ENCODE measurements at regions not wholly inside any gene's neighbourhood (a gene's known extent, or its start where the extent isn't known, plus 50 kb on each side); places are given as distances from the start of the nearest gene placed in this dataset.

- Histone ChIP-seq H3K27ac (ENCODE audit: low read depth in 1 of 2, low read length in 1 of 2) (no peak overlapping the region), H3K36me3 (ENCODE audit: control insufficient read depth in 4 of 4, insufficient read depth in 4 of 4, low read length in 4 of 4) (no peaks in the 10 kb centered on the region), H3K4me3 (no peak overlapping the region), H3K9ac (ENCODE audit: insufficient read depth in 1 of 2, low read length in 2 of 2) (no peak overlapping the region), H3K4me1 (ENCODE audit: control insufficient read depth in 5 of 5, insufficient read depth in 5 of 5, low read length in 5 of 5) (peaks cover 0 to 19% (median 0%) of the 10 kb centered on the region in 5 donors), H3K27me3 (ENCODE audit: control insufficient read depth in 3 of 3, insufficient read depth in 3 of 3, low read length in 2 of 3) (no peaks in the 10 kb centered on the region), H3K9me3 (ENCODE audit: control insufficient read depth in 4 of 4, insufficient read depth in 3 of 4, low read length in 3 of 4) (no peaks in the 10 kb centered on the region)
- no peak for TF ChIP-seq CTCF (IDR thresholded peaks at IDR 0.05; ENCODE audit: control extremely low read depth, extremely low read depth)
- 92 to 96% methylated on average over 4 of the region's 4 CpGs for WGBS, 2 donors
- DNase-seq = no peak
- no peak for ATAC-seq (ENCODE audit: insufficient read depth, low FRiP score)
Observed at GRCh38 chr5:116650964-116651363, 76.3 kb upstream of the SEMA6A start.

- H3K4me3 ChIP-seq = no peak overlapping the region
- 96% methylated on average over 7 of the region's 7 CpGs for WGBS, 2 donors
- peaks cover 0 to 19% (median 0%) of the 10 kb centered on the region in 5 donors for H3K4me1 ChIP-seq (ENCODE audit: control insufficient read depth in 5 of 5, insufficient read depth in 5 of 5, low read length in 5 of 5)
- ATAC-seq (ENCODE audit: insufficient read depth, low FRiP score) = no peak
- H3K27me3 ChIP-seq (ENCODE audit: control insufficient read depth in 3 of 3, insufficient read depth in 3 of 3, low read length in 2 of 3) = no peaks in the 10 kb centered on the region
- H3K36me3 ChIP-seq (ENCODE audit: control insufficient read depth in 4 of 4, insufficient read depth in 4 of 4, low read length in 4 of 4) = no peaks in the 10 kb centered on the region
- H3K9me3 ChIP-seq (ENCODE audit: control insufficient read depth in 4 of 4, insufficient read depth in 3 of 4, low read length in 3 of 4) = no peaks in the 10 kb centered on the region
- DNase-seq = no peak
- TF ChIP-seq CTCF (IDR thresholded peaks at IDR 0.05; ENCODE audit: control extremely low read depth, extremely low read depth) = no peak
- H3K27ac ChIP-seq (ENCODE audit: low read depth in 1 of 2, low read length in 1 of 2) = no peak overlapping the region
- no peak overlapping the region for H3K9ac ChIP-seq (ENCODE audit: insufficient read depth in 1 of 2, low read length in 2 of 2)
Observed at GRCh38 chr5:116650544-116650943, 75.9 kb upstream of the SEMA6A start.

- H3K36me3 ChIP-seq (ENCODE audit: control insufficient read depth in 4 of 4, insufficient read depth in 4 of 4, low read length in 4 of 4) = no peaks in the 10 kb centered on the region
- peaks cover 0 to 2% (median 0%) of the 10 kb centered on the region in 4 donors for H3K9me3 ChIP-seq (ENCODE audit: control insufficient read depth in 4 of 4, insufficient read depth in 3 of 4, low read length in 3 of 4)
- H3K9ac ChIP-seq (ENCODE audit: insufficient read depth in 1 of 2, low read length in 2 of 2) = no peak overlapping the region
- 94 to 97% methylated on average over 10 of the region's 10 CpGs for WGBS, 2 donors
- ATAC-seq (ENCODE audit: insufficient read depth, low FRiP score) = no peak
- TF ChIP-seq CTCF (IDR thresholded peaks at IDR 0.05; ENCODE audit: control extremely low read depth, extremely low read depth) = no peak
- H3K4me1 ChIP-seq (ENCODE audit: control insufficient read depth in 5 of 5, insufficient read depth in 5 of 5, low read length in 5 of 5) = no peaks in the 10 kb centered on the region
- H3K27me3 ChIP-seq (ENCODE audit: control insufficient read depth in 3 of 3, insufficient read depth in 3 of 3, low read length in 2 of 3) = no peaks in the 10 kb centered on the region
- H3K27ac ChIP-seq (ENCODE audit: low read depth in 1 of 2, low read length in 1 of 2) = no peak overlapping the region
- DNase-seq = no peak
- no peak overlapping the region for H3K4me3 ChIP-seq
Observed at GRCh38 chr5:116646611-116647289, 72.1 kb upstream of the SEMA6A start.

GRCh38 chr5:116645627-116646026 lies 71.0 kb upstream of the SEMA6A start:
- Histone ChIP-seq H3K9me3 (ENCODE audit: control insufficient read depth in 4 of 4, insufficient read depth in 3 of 4, low read length in 3 of 4) (peaks cover 0 to 2% (median 0%) of the 10 kb centered on the region in 4 donors), H3K27ac (ENCODE audit: low read depth in 1 of 2, low read length in 1 of 2) (no peak overlapping the region), H3K4me3 (no peak overlapping the region), H3K9ac (ENCODE audit: insufficient read depth in 1 of 2, low read length in 2 of 2) (no peak overlapping the region), H3K27me3 (ENCODE audit: control insufficient read depth in 3 of 3, insufficient read depth in 3 of 3, low read length in 2 of 3) (no peaks in the 10 kb centered on the region), H3K4me1 (ENCODE audit: control insufficient read depth in 5 of 5, insufficient read depth in 5 of 5, low read length in 5 of 5) (no peaks in the 10 kb centered on the region), H3K36me3 (ENCODE audit: control insufficient read depth in 4 of 4, insufficient read depth in 4 of 4, low read length in 4 of 4) (no peaks in the 10 kb centered on the region)
- ATAC-seq (ENCODE audit: insufficient read depth, low FRiP score) (no peak), DNase-seq (no peak)
- TF ChIP-seq CTCF (IDR thresholded peaks at IDR 0.05; ENCODE audit: control extremely low read depth, extremely low read depth) = no peak
- 92 to 95% methylated on average over 1 of the region's 1 CpG for WGBS, 2 donors
